Activated CD4-positive, alpha-beta T cell treated with anti-CD3 and anti-CD28 coated beads, Interleukin-2, amount 10 ng/mL, durations not matched to agents 7 days and 5 days (primary cell): ENCODE measurements at regions not wholly inside any gene's neighbourhood (a gene's known extent, or its start where the extent isn't known, plus 50 kb on each side); places are given as distances from the start of the nearest gene placed in this dataset.

Experiments
- CTCF ChIA-PET: fragments of 350-600 bp; sonication (Branson Sonifier 250); formaldehyde crosslinking; loops from one replicate; lab custom pipeline; 2021; ENCODE audit warnings: antibody characterized with exemption; lab: Charles Lee
- POLR2A ChIA-PET: fragments of 350-600 bp; sonication (Branson Sonifier 250); formaldehyde crosslinking; loops from one replicate; lab custom pipeline; 2021; ENCODE audit warnings: antibody characterized with exemption; lab: Charles Lee
- DNase-seq: peaks from one replicate; pipeline ENCODE4 v3.0.0-alpha.2; 2020
- H3K27ac Mint-ChIP-seq: one replicate; pipeline ENCODE4 v1.8.0; 2021; ENCODE audit warnings: mild to moderate bottlenecking, moderate library complexity, mixed read lengths
- H3K27me3 Mint-ChIP-seq: one replicate; pipeline ENCODE4 v1.8.0; 2021; ENCODE audit warnings: mixed read lengths
- H3K36me3 Mint-ChIP-seq: one replicate; pipeline ENCODE4 v1.8.0; 2021; ENCODE audit warnings: low read depth, mixed read lengths
- H3K4me1 Mint-ChIP-seq: one replicate; pipeline ENCODE4 v1.8.0; 2021; ENCODE audit warnings: mixed read lengths
- H3K4me3 Mint-ChIP-seq: one replicate; pipeline ENCODE4 v1.8.0; 2021; ENCODE audit warnings: mild to moderate bottlenecking, moderate library complexity, mixed read lengths
- H3K9me3 Mint-ChIP-seq: one replicate; pipeline ENCODE4 v1.8.0; 2021; ENCODE audit warnings: mixed read lengths

GRCh38 chr3:139770577-139770976, 92.8 kb upstream of the NMNAT3 start:
- no peaks in the 10 kb centered on the region for H3K4me1 Mint-ChIP-seq
- ChIA-PET CTCF (no interaction called here), POLR2A (no interaction called here)
- DNase-seq, result no peak
- H3K27ac Mint-ChIP-seq, result no peak overlapping the region
- no peaks in the 10 kb centered on the region for H3K9me3 Mint-ChIP-seq
- H3K4me3 Mint-ChIP-seq, result no peak overlapping the region
- no peaks in the 10 kb centered on the region for H3K36me3 Mint-ChIP-seq
- peaks cover 5% of the 10 kb centered on the region for H3K27me3 Mint-ChIP-seq

DNA sequence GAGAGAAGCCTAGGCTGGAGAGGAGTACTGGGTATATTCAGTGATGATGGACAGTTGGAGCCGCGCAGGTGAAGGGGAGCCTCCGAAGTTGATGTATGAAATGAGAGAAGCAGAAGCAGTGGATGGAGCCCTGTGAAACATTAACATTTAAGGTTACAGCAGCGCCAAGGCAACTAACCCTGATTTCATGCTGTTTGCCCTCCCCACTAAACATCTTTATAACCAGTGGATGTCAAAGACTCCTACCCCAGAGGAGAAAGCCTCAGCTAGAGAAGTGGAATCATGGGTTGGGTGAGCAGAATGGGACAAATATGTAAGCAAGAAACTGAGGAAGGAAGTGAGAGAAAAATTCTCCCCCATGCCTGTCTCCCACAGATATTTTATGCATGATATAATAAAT, 92.0 kb upstream of the NMNAT3 start:
- Mint-ChIP-seq H3K4me1 (no peaks in the 10 kb centered on the region), H3K4me3 (no peak overlapping the region), H3K27ac (no peak overlapping the region), H3K27me3 (peaks cover 5% of the 10 kb centered on the region), H3K36me3 (no peaks in the 10 kb centered on the region), H3K9me3 (no peaks in the 10 kb centered on the region)
- ChIA-PET CTCF (no interaction called here), POLR2A (no interaction called here)
- DNase-seq, result no peak

- no peak overlapping the region for H3K27ac Mint-ChIP-seq
- H3K36me3 Mint-ChIP-seq, result no peaks in the 10 kb centered on the region
- CTCF ChIA-PET, result no interaction called here
- no peak overlapping the region for H3K4me3 Mint-ChIP-seq
- DNase-seq, result no peak
- no peaks in the 10 kb centered on the region for H3K27me3 Mint-ChIP-seq
- POLR2A ChIA-PET, result no interaction called here
- H3K9me3 Mint-ChIP-seq, result no peaks in the 10 kb centered on the region
- H3K4me1 Mint-ChIP-seq, result peaks cover 2% of the 10 kb centered on the region
These were observed 87.2 kb upstream of the NMNAT3 start for GRCh38 chr3:139764936-139765335.

- no peak overlapping the region for H3K4me3 Mint-ChIP-seq
- H3K4me1 Mint-ChIP-seq, result peaks cover 2% of the 10 kb centered on the region
- H3K27me3 Mint-ChIP-seq, result no peaks in the 10 kb centered on the region
- no peak overlapping the region for H3K27ac Mint-ChIP-seq
- no peak for DNase-seq
- no peaks in the 10 kb centered on the region for H3K36me3 Mint-ChIP-seq
- ChIA-PET POLR2A (no interaction called here), CTCF (interaction anchor here (1.5 kb wide), 1 partner anchor 14 kb away, joined by 3 read pairs; no protein-coding TSS in a partner anchor)
- H3K9me3 Mint-ChIP-seq, result no peaks in the 10 kb centered on the region
These were observed 86.5 kb upstream of the NMNAT3 start for GRCh38 chr3:139764069-139764905.

- peaks cover 2% of the 10 kb centered on the region for H3K4me1 Mint-ChIP-seq
- H3K4me3 Mint-ChIP-seq, result no peak overlapping the region
- POLR2A ChIA-PET, result no interaction called here
- no peaks in the 10 kb centered on the region for H3K36me3 Mint-ChIP-seq
- no peaks in the 10 kb centered on the region for H3K27me3 Mint-ChIP-seq
- no peak for DNase-seq
- CTCF ChIA-PET, result no interaction called here
- H3K27ac Mint-ChIP-seq, result no peak overlapping the region
- no peaks in the 10 kb centered on the region for H3K9me3 Mint-ChIP-seq
These were observed 84.5 kb upstream of the NMNAT3 start for GRCh38 chr3:139762302-139762701.

GRCh38 chr3:139759470-139759869, 81.7 kb upstream of the NMNAT3 start:
- H3K27ac Mint-ChIP-seq, result no peak overlapping the region
- H3K27me3 Mint-ChIP-seq, result no peaks in the 10 kb centered on the region
- ChIA-PET POLR2A (no interaction called here), CTCF (no interaction called here)
- no peak overlapping the region for H3K4me3 Mint-ChIP-seq
- H3K9me3 Mint-ChIP-seq, result no peaks in the 10 kb centered on the region
- H3K4me1 Mint-ChIP-seq, result peaks cover 2% of the 10 kb centered on the region
- no peaks in the 10 kb centered on the region for H3K36me3 Mint-ChIP-seq
- no peak for DNase-seq

DNA sequence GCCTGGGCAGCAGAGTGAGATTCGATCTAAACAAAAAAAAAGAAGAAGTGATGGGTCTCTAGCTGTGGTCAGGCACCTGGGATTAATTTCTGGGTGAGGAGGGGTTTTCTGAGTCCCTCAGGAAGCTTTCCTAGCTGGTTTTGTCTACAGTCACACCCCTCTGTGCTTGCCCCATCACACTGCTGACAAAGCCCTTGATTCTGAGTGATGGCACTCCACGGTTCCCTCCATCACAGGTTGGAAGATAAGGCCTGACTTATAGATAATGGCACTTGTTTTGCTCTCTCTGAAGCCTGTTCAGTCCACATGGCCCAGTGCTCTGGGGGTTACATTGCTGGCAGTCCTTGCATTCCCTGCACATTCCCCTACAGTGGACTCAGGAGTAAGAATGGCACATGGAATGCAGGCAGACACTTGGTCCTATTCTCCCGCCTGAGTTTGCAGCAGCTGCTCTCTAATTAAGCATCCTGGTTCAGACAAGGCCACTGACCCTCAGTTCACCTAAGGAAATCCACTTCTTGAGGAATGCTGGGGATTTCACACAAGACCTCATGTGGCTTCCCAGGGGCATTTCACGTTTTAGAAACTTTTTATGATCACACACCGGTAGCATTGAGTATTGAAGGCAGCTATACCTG, 81.0 kb upstream of the NMNAT3 start:
- Mint-ChIP-seq H3K27me3 (no peaks in the 10 kb centered on the region), H3K4me1 (peaks cover 2% of the 10 kb centered on the region), H3K27ac (no peak overlapping the region), H3K36me3 (no peaks in the 10 kb centered on the region), H3K4me3 (no peak overlapping the region), H3K9me3 (no peaks in the 10 kb centered on the region)
- CTCF ChIA-PET, result no interaction called here
- no peak for DNase-seq
- POLR2A ChIA-PET, result no interaction called here

- POLR2A ChIA-PET, result no interaction called here
- Mint-ChIP-seq H3K9me3 (no peaks in the 10 kb centered on the region), H3K4me3 (no peak overlapping the region), H3K27me3 (no peaks in the 10 kb centered on the region), H3K4me1 (no peaks in the 10 kb centered on the region), H3K36me3 (no peaks in the 10 kb centered on the region), H3K27ac (no peak overlapping the region)
- CTCF ChIA-PET, result no interaction called here
- no peak for DNase-seq
These were observed 79.8 kb upstream of the NMNAT3 start for GRCh38 chr3:139757448-139758030.

- CTCF ChIA-PET, result no interaction called here
- no peak overlapping the region for H3K4me3 Mint-ChIP-seq
These were observed 78.8 kb upstream of the NMNAT3 start for GRCh38 chr3:139756529-139757103.

GRCh38 chr3:139755551-139755950, 77.8 kb upstream of the NMNAT3 start:
- ChIA-PET CTCF (no interaction called here), POLR2A (no interaction called here)
- Mint-ChIP-seq H3K27me3 (no peaks in the 10 kb centered on the region), H3K4me1 (no peaks in the 10 kb centered on the region), H3K9me3 (peaks cover 4% of the 10 kb centered on the region), H3K27ac (no peak overlapping the region), H3K36me3 (no peaks in the 10 kb centered on the region), H3K4me3 (no peak overlapping the region)
- DNase-seq, result no peak

More at GRCh38 chr3:139756529-139757103, 78.8 kb upstream of the NMNAT3 start:
- H3K27ac Mint-ChIP-seq, result no peak overlapping the region
- no peaks in the 10 kb centered on the region for H3K4me1 Mint-ChIP-seq
- no peaks in the 10 kb centered on the region for H3K36me3 Mint-ChIP-seq
- no peaks in the 10 kb centered on the region for H3K27me3 Mint-ChIP-seq
- H3K9me3 Mint-ChIP-seq, result no peaks in the 10 kb centered on the region
- POLR2A ChIA-PET, result no interaction called here
- DNase-seq, result no peak

GRCh38 chr3:139751789-139752188, 74.0 kb upstream of the NMNAT3 start:
- Mint-ChIP-seq H3K27me3 (peaks cover 11% of the 10 kb centered on the region), H3K4me3 (no peak overlapping the region), H3K9me3 (peaks cover 7% of the 10 kb centered on the region), H3K4me1 (no peaks in the 10 kb centered on the region), H3K27ac (no peak overlapping the region), H3K36me3 (no peaks in the 10 kb centered on the region)
- no peak for DNase-seq
- ChIA-PET POLR2A (no interaction called here), CTCF (no interaction called here)

DNA sequence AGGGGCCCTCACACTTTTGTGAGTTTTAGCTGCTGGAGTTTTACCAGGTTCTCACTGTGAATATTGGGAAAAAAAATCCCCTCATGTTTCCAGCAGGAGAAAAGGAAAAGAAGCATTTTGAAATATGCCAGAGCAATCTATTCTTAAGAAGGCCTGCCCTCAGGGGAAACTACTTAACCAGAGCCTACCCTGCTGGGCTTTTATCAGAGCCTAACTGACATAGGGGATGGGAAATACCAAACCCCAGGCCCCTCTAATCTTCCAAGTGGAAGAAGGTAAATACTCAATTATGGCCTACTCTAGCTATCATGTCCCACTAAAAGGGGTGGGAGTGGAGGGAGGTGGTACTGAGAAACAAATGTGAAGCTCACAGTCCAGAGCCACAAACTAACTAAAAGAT, 68.7 kb upstream of the NMNAT3 start:
- DNase-seq, result no peak
- no peaks in the 10 kb centered on the region for H3K4me1 Mint-ChIP-seq
- peaks cover 7% of the 10 kb centered on the region for H3K9me3 Mint-ChIP-seq
- H3K27me3 Mint-ChIP-seq, result peaks cover 11% of the 10 kb centered on the region
- H3K27ac Mint-ChIP-seq, result no peak overlapping the region
- no peaks in the 10 kb centered on the region for H3K36me3 Mint-ChIP-seq
- ChIA-PET POLR2A (no interaction called here), CTCF (no interaction called here)
- H3K4me3 Mint-ChIP-seq, result no peak overlapping the region

- no peaks in the 10 kb centered on the region for H3K4me1 Mint-ChIP-seq
- H3K36me3 Mint-ChIP-seq, result no peaks in the 10 kb centered on the region
- H3K27ac Mint-ChIP-seq, result no peak overlapping the region
- peaks cover 5% of the 10 kb centered on the region for H3K9me3 Mint-ChIP-seq
- CTCF ChIA-PET, result no interaction called here
- no peak overlapping the region for H3K4me3 Mint-ChIP-seq
- peaks cover 11% of the 10 kb centered on the region for H3K27me3 Mint-ChIP-seq
- DNase-seq, result no peak
- POLR2A ChIA-PET, result no interaction called here
These were observed 68.1 kb upstream of the NMNAT3 start for GRCh38 chr3:139745831-139746230.
